SK-N-SH treated with all-trans-retinoic acid at 6 μM for 48 hours (cell line): ENCODE measurements at regions not wholly inside any gene's neighbourhood (a gene's known extent, or its start where the extent isn't known, plus 50 kb on each side); places are given as distances from the start of the nearest gene placed in this dataset.

Experiments
- BACH2 ChIP-seq: fragments of 250-450 bp; sonication (Bioruptor Pico); IDR thresholded peaks from 2 replicates; pipeline ENCODE4 v1.9.0; 2021; ENCODE audit warnings: mild to moderate bottlenecking, borderline replicate concordance
- CSDC2 ChIP-seq: fragments of 250-450 bp; sonication (Bioruptor Pico); IDR thresholded peaks from 2 replicates; pipeline ENCODE4 v1.5.0; 2020; ENCODE audit warnings: mild to moderate bottlenecking, moderate library complexity
- ISL1 ChIP-seq: fragments of 250-450 bp; sonication (Bioruptor Pico); IDR thresholded peaks from 2 replicates; pipeline ENCODE4 v2.1.2; 2022; ENCODE audit warnings: mild to moderate bottlenecking, moderate library complexity
- RARB ChIP-seq: fragments of 250-450 bp; sonication (Bioruptor Pico); IDR thresholded peaks from 2 replicates; pipeline ENCODE4 v1.8.0; 2021; ENCODE audit warnings: mild to moderate bottlenecking, moderate library complexity
- TCF4 ChIP-seq: fragments of 250-450 bp; sonication (Bioruptor Pico); IDR thresholded peaks from 2 replicates; pipeline ENCODE4 v1.8.0; 2021; ENCODE audit warnings: mild to moderate bottlenecking, moderate library complexity, borderline replicate concordance
- TSHZ2 ChIP-seq: fragments of 250-450 bp; sonication (Bioruptor Pico); IDR thresholded peaks from 2 replicates; pipeline ENCODE4 v1.5.0; 2020; ENCODE audit warnings: mild to moderate bottlenecking, moderate library complexity
- ZFP3 ChIP-seq: fragments of 250-450 bp; sonication (Bioruptor Pico); IDR thresholded peaks from 2 replicates; pipeline ENCODE4 v1.5.0; 2020; ENCODE audit warnings: mild to moderate bottlenecking, moderate library complexity
- ZFP30 ChIP-seq: fragments of 450-650 bp; formaldehyde crosslinking; IDR thresholded peaks from 2 replicates; pipeline ENCODE4 v1.5.0; 2022; ENCODE audit warnings: mild to moderate bottlenecking, moderate library complexity
- ZNF8 ChIP-seq: fragments of 450-650 bp; formaldehyde crosslinking; IDR thresholded peaks from 2 replicates; pipeline ENCODE4 v1.5.0; 2020; ENCODE audit warnings: mild to moderate bottlenecking, moderate library complexity
- TF ChIP-seq, protein P1 (sequence below): fragments of 250-450 bp; sonication (Bioruptor Pico); IDR thresholded peaks from 2 replicates; pipeline ENCODE4 v1.8.0; 2020; ENCODE audit warnings: mild to moderate bottlenecking, moderate library complexity, borderline replicate concordance

GRCh38 chr2:198385856-198386255 is 581.5 kb downstream of the PLCL1 start:
- TF ChIP-seq TSHZ2 (CRISPR knock-in tag) (no peak), CSDC2 (no peak), BACH2 (no peak), ISL1 (CRISPR knock-in tag) (no peak), TCF4 (CRISPR knock-in tag) (no peak), ZFP3 (CRISPR knock-in tag) (no peak), ZFP30 (CRISPR knock-in tag) (no peak), ZNF8 (CRISPR knock-in tag) (no peak), RARB (CRISPR knock-in tag) (no peak)
- TF ChIP-seq, protein P1, sequence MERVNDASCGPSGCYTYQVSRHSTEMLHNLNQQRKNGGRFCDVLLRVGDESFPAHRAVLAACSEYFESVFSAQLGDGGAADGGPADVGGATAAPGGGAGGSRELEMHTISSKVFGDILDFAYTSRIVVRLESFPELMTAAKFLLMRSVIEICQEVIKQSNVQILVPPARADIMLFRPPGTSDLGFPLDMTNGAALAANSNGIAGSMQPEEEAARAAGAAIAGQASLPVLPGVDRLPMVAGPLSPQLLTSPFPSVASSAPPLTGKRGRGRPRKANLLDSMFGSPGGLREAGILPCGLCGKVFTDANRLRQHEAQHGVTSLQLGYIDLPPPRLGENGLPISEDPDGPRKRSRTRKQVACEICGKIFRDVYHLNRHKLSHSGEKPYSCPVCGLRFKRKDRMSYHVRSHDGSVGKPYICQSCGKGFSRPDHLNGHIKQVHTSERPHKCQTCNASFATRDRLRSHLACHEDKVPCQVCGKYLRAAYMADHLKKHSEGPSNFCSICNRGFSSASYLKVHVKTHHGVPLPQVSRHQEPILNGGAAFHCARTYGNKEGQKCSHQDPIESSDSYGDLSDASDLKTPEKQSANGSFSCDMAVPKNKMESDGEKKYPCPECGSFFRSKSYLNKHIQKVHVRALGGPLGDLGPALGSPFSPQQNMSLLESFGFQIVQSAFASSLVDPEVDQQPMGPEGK (CRISPR knock-in tag) = no peak
